SK-N-SH (cell line): ENCODE measurements at regions not wholly inside any gene's neighbourhood (a gene's known extent, or its start where the extent isn't known, plus 50 kb on each side); places are given as distances from the start of the nearest gene placed in this dataset.

ENCODE experiments used
- CTCF ChIA-PET: fragments of 300-600, 350-600 bp; formaldehyde crosslinking; extraction: SDS; loops from one replicate; lab custom pipeline; 2021; lab: Yijun Ruan, JAX
- POLR2A ChIA-PET: fragments of 350-600 bp; sonication (Branson Sonifier 250); formaldehyde crosslinking; extraction: SDS; loops from one replicate; lab custom pipeline; 2020; ENCODE audit warnings: antibody characterized with exemption, inconsistent platforms; lab: Yijun Ruan, JAX
- DNase-seq: peaks from one replicate; pipeline ENCODE4 v3.0.0; 2012
- H2AFZ ChIP-seq: fragments of 200-600 bp; sonication (generic); 2 replicates; pipeline ENCODE4 v1.8.1; 2016; ENCODE audit warnings: antibody characterized with exemption, mild to moderate bottlenecking, low read depth
- H3F3A ChIP-seq: fragments of 200-600 bp; sonication (generic); replicated peaks from 2 replicates; pipeline ENCODE3; 2016; ENCODE audit warnings: antibody characterized with exemption, mild to moderate bottlenecking; ENCODE audit not compliant: insufficient read depth
- H3K27ac ChIP-seq, 2 experiments: fragments of 200-500 bp in 1 of 2; fragments of 200-600 bp in 1 of 2; sonication (Bioruptor generic) in 1 of 2; sonication (generic), shearing (Covaris generic) in 1 of 2; 2 replicates each; pipeline versions ENCODE4 v1.5.1 to v1.6.1; 2014 to 2016; ENCODE audit warnings: low read depth in 2 of 2, inconsistent platforms in 1 of 2, low read length in 1 of 2, mild to moderate bottlenecking in 1 of 2, mixed read lengths in 1 of 2
- H3K27me3 ChIP-seq: fragments of 200-600 bp; sonication (generic), shearing (Covaris generic); 2 replicates; pipeline ENCODE4 v1.6.1; 2016; ENCODE audit warnings: mixed run types; ENCODE audit not compliant: insufficient read depth
- H3K36me3 ChIP-seq, 2 experiments: fragments of 200-500 bp in 1 of 2; fragments of 200-600 bp in 1 of 2; sonication (Bioruptor generic) in 1 of 2; sonication (generic) in 1 of 2; replicated peaks in 1 of 2; 2 replicates each; pipeline versions ENCODE3 to v1.5.1; 2014 to 2016; ENCODE audit warnings: low read length in 1 of 2, mild to moderate bottlenecking in 1 of 2; ENCODE audit not compliant: insufficient read depth in 2 of 2, control insufficient read depth in 1 of 2
- H3K4me1 ChIP-seq, 2 experiments: fragments of 200-500 bp in 1 of 2; fragments of 200-600 bp in 1 of 2; sonication (Bioruptor generic) in 1 of 2; sonication (generic), shearing (Covaris generic) in 1 of 2; 2 replicates each; pipeline versions ENCODE4 v1.5.1 to v1.6.1; 2014 to 2016; ENCODE audit warnings: low read depth in 1 of 2, low read length in 1 of 2, mixed run types in 1 of 2; ENCODE audit not compliant: insufficient read depth in 2 of 2, control insufficient read depth in 1 of 2
- H3K4me2 ChIP-seq: fragments of 200-600 bp; sonication (generic), shearing (Covaris generic); 2 replicates; pipeline ENCODE4 v1.6.1; 2017; ENCODE audit warnings: mixed run types
- H3K4me3 ChIP-seq, 2 experiments: fragments of 200-500 bp in 1 of 2; fragments of 200-600 bp in 1 of 2; sonication (Bioruptor generic) in 1 of 2; sonication (generic), shearing (Covaris generic) in 1 of 2; 2 replicates each; pipeline versions ENCODE4 v1.5.1 to v1.8.1; 2014 to 2016; ENCODE audit warnings: low read depth in 2 of 2, inconsistent platforms in 1 of 2, low read length in 1 of 2, mild to moderate bottlenecking in 1 of 2, mixed read lengths in 1 of 2, moderate library complexity in 1 of 2
- H3K79me2 ChIP-seq: fragments of 200-600 bp; sonication (generic); 2 replicates; pipeline ENCODE4 v1.8.1; 2017; ENCODE audit warnings: mild to moderate bottlenecking; ENCODE audit not compliant: insufficient read depth
- H3K9ac ChIP-seq: fragments of 200-600 bp; sonication (generic); 2 replicates; pipeline ENCODE4 v1.6.1; 2017; ENCODE audit warnings: mixed run types
- H3K9me2 ChIP-seq: fragments of 200-600 bp; sonication (generic); 2 replicates; pipeline ENCODE4 v1.6.1; 2017; ENCODE audit warnings: mixed run types
- H3K9me3 ChIP-seq: fragments of 200-600 bp; sonication (generic); 2 replicates; pipeline ENCODE4 v1.6.1; 2017; ENCODE audit warnings: mixed run types, mild to moderate bottlenecking, moderate library complexity
- H4K20me1 ChIP-seq: fragments of 200-600 bp; sonication (generic); 2 replicates; pipeline ENCODE4 v1.6.1; 2017; ENCODE audit warnings: mild to moderate bottlenecking, mixed run types; ENCODE audit not compliant: insufficient read depth
- CTCF ChIP-seq: fragments of 200-600 bp; sonication (generic); IDR thresholded peaks from 2 replicates; pipeline ENCODE4 v1.6.1; 2017; ENCODE audit warnings: antibody characterized with exemption, mild to moderate bottlenecking, moderate library complexity
- EP300 ChIP-seq, 2 experiments: IDR thresholded peaks; 2 replicates each; pipeline versions ENCODE4 v1.4.0 to v1.6.1; 2012; ENCODE audit warnings: borderline replicate concordance in 1 of 2, low read depth in 1 of 2, low read length in 1 of 2
- IRF3 ChIP-seq: fragments of 150-350 bp; IDR thresholded peaks from 2 replicates; pipeline ENCODE4 v1.6.1; 2016; ENCODE audit warnings: mild to moderate bottlenecking, low read depth, low read length
- JUND ChIP-seq: IDR thresholded peaks from 2 replicates; pipeline ENCODE4 v1.4.0; 2012
- POLR2AphosphoS5 ChIP-seq: IDR thresholded peaks from 2 replicates; pipeline ENCODE4 v1.6.1; 2012; ENCODE audit warnings: low read depth, low read length
- REST ChIP-seq: IDR thresholded peaks from 2 replicates; pipeline ENCODE4 v1.6.1; 2012; ENCODE audit warnings: mild to moderate bottlenecking, low read depth, low read length, moderate library complexity
- RXRA ChIP-seq: IDR thresholded peaks from 2 replicates; pipeline ENCODE4 v1.4.0; 2012; ENCODE audit warnings: low read depth, mild to moderate bottlenecking, borderline replicate concordance
- SIN3A ChIP-seq: IDR thresholded peaks from 2 replicates; pipeline ENCODE4 v1.6.1; 2012; ENCODE audit warnings: low read depth, mild to moderate bottlenecking, low read length, moderate library complexity, borderline replicate concordance
- SMC3 ChIP-seq: IDR thresholded peaks from 2 replicates; pipeline ENCODE4 v1.6.1; 2012; ENCODE audit warnings: low read depth, low read length, improper control_type of control experiment
- WGBS: methylation state at CpG from one replicate; pipeline ENCODE4 v1.1.6; 2017; ENCODE audit warnings: low lambda C conversion rate; 5-methylcytosine and 5-hydroxymethylcytosine counted together
- TF ChIP-seq, protein P1 (sequence below): IDR thresholded peaks from 2 replicates; pipeline ENCODE4; 2012
- TF ChIP-seq, protein P2 (sequence below): IDR thresholded peaks from 2 replicates; pipeline ENCODE4 v1.4.0; 2012; ENCODE audit warnings: low read depth, borderline replicate concordance

DNA sequence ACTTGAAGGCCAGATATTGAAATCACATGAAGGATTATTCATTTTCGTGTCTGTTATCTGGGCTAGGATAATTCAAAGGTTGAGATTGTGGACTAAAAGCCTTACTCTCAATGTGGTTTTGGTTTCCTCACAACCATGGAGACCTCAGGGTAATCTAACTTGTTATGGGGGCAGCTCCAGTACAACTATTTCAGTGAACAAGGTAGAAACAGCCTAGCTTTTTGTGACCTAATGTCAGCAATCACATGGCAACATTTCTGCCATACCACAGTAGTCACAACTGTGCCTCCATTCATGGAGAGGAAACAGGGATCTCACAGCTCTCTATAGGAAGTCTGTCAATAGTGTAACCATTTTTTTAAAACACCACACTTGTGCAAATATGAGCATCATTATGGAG is 62.4 kb upstream of the RARB start:
- Histone ChIP-seq H3K27me3 (no peaks in the 10 kb centered on the region), H3K9me3 (no peaks in the 10 kb centered on the region), H3K36me3 (no peaks in the 10 kb centered on the region), H3K4me3 (no peak overlapping the region), H3K9me2 (no peaks in the 10 kb centered on the region)
- 38% methylated on average over 1 of the region's 1 CpG for WGBS
- TF ChIP-seq SMC3 = no peak
- TF ChIP-seq IRF3 = no peak
- TF ChIP-seq REST = no peak
- TF ChIP-seq SIN3A = no peak
- no peak for TF ChIP-seq CTCF
- TF ChIP-seq POLR2AphosphoS5 = no peak
- TF ChIP-seq RXRA = no peak
- TF ChIP-seq, protein P1, sequence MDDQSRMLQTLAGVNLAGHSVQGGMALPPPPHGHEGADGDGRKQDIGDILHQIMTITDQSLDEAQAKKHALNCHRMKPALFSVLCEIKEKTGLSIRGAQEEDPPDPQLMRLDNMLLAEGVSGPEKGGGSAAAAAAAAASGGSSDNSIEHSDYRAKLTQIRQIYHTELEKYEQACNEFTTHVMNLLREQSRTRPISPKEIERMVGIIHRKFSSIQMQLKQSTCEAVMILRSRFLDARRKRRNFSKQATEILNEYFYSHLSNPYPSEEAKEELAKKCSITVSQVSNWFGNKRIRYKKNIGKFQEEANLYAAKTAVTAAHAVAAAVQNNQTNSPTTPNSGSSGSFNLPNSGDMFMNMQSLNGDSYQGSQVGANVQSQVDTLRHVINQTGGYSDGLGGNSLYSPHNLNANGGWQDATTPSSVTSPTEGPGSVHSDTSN = no peak
- no peak for TF ChIP-seq EP300 (IDR thresholded peaks at IDR 0.05; ENCODE audit: borderline replicate concordance in 1 of 2, low read depth in 1 of 2, low read length in 1 of 2)
- no peak for TF ChIP-seq JUND
- TF ChIP-seq, protein P2, sequence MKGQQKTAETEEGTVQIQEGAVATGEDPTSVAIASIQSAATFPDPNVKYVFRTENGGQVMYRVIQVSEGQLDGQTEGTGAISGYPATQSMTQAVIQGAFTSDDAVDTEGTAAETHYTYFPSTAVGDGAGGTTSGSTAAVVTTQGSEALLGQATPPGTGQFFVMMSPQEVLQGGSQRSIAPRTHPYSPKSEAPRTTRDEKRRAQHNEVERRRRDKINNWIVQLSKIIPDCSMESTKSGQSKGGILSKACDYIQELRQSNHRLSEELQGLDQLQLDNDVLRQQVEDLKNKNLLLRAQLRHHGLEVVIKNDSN = no peak
- TF ChIP-seq, all 33 proteins: peak for 0
- H3K4me2 ChIP-seq = no peak overlapping the region
- no peak for DNase-seq
- no peak overlapping the region for H3K27ac ChIP-seq
- no peaks in the 10 kb centered on the region for H3K79me2 ChIP-seq
- no peaks in the 10 kb centered on the region for H4K20me1 ChIP-seq
- ChIA-PET POLR2A (no interaction called here), CTCF (interaction anchor here (1.4 kb wide), 1 partner anchor 19 kb away, joined by 3 read pairs; no protein-coding TSS in a partner anchor)
- no peaks in the 10 kb centered on the region for H3F3A ChIP-seq
- no peak overlapping the region for H2AFZ ChIP-seq
- H3K9ac ChIP-seq = no peak overlapping the region
- no peaks in the 10 kb centered on the region for H3K4me1 ChIP-seq
